Calu3 (cell line): ENCODE measurements at regions not wholly inside any gene's neighbourhood (a gene's known extent, or its start where the extent isn't known, plus 50 kb on each side); places are given as distances from the start of the nearest gene placed in this dataset.

ENCODE experiments used
- BruUV-seq: library from RNA; stranded (reverse); fragments of 400-500 nt; replicated peaks from 2 replicates; lab custom pipeline; 2021; lab: Mats Ljungman, UMichigan
- CTCF ChIA-PET: fragments of 300-600 bp; sonication (Branson Sonifier 250); formaldehyde crosslinking; loops from one replicate; lab custom pipeline; 2022; ENCODE audit warnings: antibody characterized with exemption; lab: Charles Lee
- DNase-seq: peaks from one replicate; pipeline ENCODE4 v3.0.0; 2022
- H3K27ac Mint-ChIP-seq: one replicate; pipeline ENCODE4 v1.8.0; 2022; ENCODE audit warnings: mixed read lengths; ENCODE audit not compliant: unreplicated experiment
- H3K27me3 Mint-ChIP-seq: one replicate; pipeline ENCODE4 v1.8.0; 2022; ENCODE audit warnings: mixed read lengths; ENCODE audit not compliant: unreplicated experiment
- H3K36me3 Mint-ChIP-seq: one replicate; pipeline ENCODE4 v1.8.0; 2022; ENCODE audit warnings: mild to moderate bottlenecking, moderate library complexity, mixed read lengths; ENCODE audit not compliant: insufficient read depth, unreplicated experiment
- H3K4me1 Mint-ChIP-seq: one replicate; pipeline ENCODE4 v1.8.0; 2022; ENCODE audit warnings: mild to moderate bottlenecking, low read depth, mixed read lengths; ENCODE audit not compliant: unreplicated experiment
- H3K4me3 Mint-ChIP-seq: one replicate; pipeline ENCODE4 v1.8.0; 2022; ENCODE audit warnings: mild to moderate bottlenecking, low read depth, moderate library complexity, mixed read lengths; ENCODE audit not compliant: unreplicated experiment
- H3K9me3 Mint-ChIP-seq: one replicate; pipeline ENCODE4 v1.8.0; 2022; ENCODE audit warnings: low read depth, mixed read lengths; ENCODE audit not compliant: unreplicated experiment
- CTCF ChIP-seq: fragments of 200-600 bp; IDR thresholded peaks from one replicate; pipeline ENCODE4 v1.8.0; 2022; ENCODE audit warnings: antibody characterized with exemption; ENCODE audit not compliant: unreplicated experiment
- intact Hi-C: fragments of 100-400 bp; cut with micrococcal nuclease; formaldehyde crosslinking; loops from one replicate; pipeline ENCODE4 v1.10.0; 2022; ENCODE audit not compliant: unreplicated experiment

GRCh38 chr2:103139628-103140268 lies 377.9 kb downstream of the TMEM182 start:
- intact Hi-C loops, result no loop called here

GRCh38 chr2:103144837-103145236 lies 383.0 kb downstream of the TMEM182 start:
- CTCF ChIA-PET, result no interaction called here
- DNase-seq, result no peak

More at GRCh38 chr2:103139628-103140268, 377.9 kb downstream of the TMEM182 start:
- DNase-seq, result no peak
- TF ChIP-seq CTCF, result no peak
- H3K36me3 Mint-ChIP-seq, result no peaks in the 10 kb centered on the region
- no peaks in the 10 kb centered on the region for H3K27me3 Mint-ChIP-seq
- no peaks in the 10 kb centered on the region for H3K4me1 Mint-ChIP-seq
- no peak overlapping the region for H3K4me3 Mint-ChIP-seq
- CTCF ChIA-PET, result no interaction called here
- H3K9me3 Mint-ChIP-seq, result peaks cover 11% of the 10 kb centered on the region
- no TSS peak for BruUV-seq
- H3K27ac Mint-ChIP-seq, result no peak overlapping the region

GRCh38 chr2:103145739-103146138 lies 383.9 kb downstream of the TMEM182 start:
- Mint-ChIP-seq H3K4me1 (no peaks in the 10 kb centered on the region), H3K27me3 (peaks cover 7% of the 10 kb centered on the region), H3K36me3 (no peaks in the 10 kb centered on the region), H3K4me3 (no peak overlapping the region), H3K9me3 (peaks cover 9% of the 10 kb centered on the region), H3K27ac (no peak overlapping the region)
- intact Hi-C loops, result no loop called here
- BruUV-seq, result no TSS peak
- DNase-seq, result no peak
- CTCF ChIA-PET, result no interaction called here
- no peak for TF ChIP-seq CTCF

More at GRCh38 chr2:103144837-103145236, 383.0 kb downstream of the TMEM182 start:
- peaks cover 8% of the 10 kb centered on the region for H3K9me3 Mint-ChIP-seq
- intact Hi-C loops, result no loop called here
- H3K27ac Mint-ChIP-seq, result no peak overlapping the region
- H3K36me3 Mint-ChIP-seq, result no peaks in the 10 kb centered on the region
- no peak for TF ChIP-seq CTCF
- H3K27me3 Mint-ChIP-seq, result peaks cover 7% of the 10 kb centered on the region
- no peak overlapping the region for H3K4me3 Mint-ChIP-seq
- no TSS peak for BruUV-seq
- no peaks in the 10 kb centered on the region for H3K4me1 Mint-ChIP-seq

- Mint-ChIP-seq H3K4me1 (no peaks in the 10 kb centered on the region), H3K4me3 (no peak overlapping the region), H3K36me3 (no peaks in the 10 kb centered on the region), H3K27ac (no peak overlapping the region), H3K27me3 (peaks cover 19% of the 10 kb centered on the region), H3K9me3 (peaks cover 5% of the 10 kb centered on the region)
- DNase-seq, result no peak
- BruUV-seq, result no TSS peak
- CTCF ChIA-PET, result no interaction called here
- no peak for TF ChIP-seq CTCF
- intact Hi-C loops, result no loop called here
These were observed 389.2 kb downstream of the TMEM182 start for GRCh38 chr2:103151046-103151445.
